Fibroblast of gingiva (primary cell): ENCODE measurements at regions not wholly inside any gene's neighbourhood (a gene's known extent, or its start where the extent isn't known, plus 50 kb on each side); places are given as distances from the start of the nearest gene placed in this dataset.
"Not testable (repeated sequence)": the region's sequence is repeated elsewhere in the genome, so short reads cannot be mapped to it uniquely, and the experiment has no call there.

Experiments
- DNase-seq: peaks from one replicate; pipeline ENCODE4 v3.0.0-alpha.2; 2011; ENCODE audit warnings: low read depth

DNA sequence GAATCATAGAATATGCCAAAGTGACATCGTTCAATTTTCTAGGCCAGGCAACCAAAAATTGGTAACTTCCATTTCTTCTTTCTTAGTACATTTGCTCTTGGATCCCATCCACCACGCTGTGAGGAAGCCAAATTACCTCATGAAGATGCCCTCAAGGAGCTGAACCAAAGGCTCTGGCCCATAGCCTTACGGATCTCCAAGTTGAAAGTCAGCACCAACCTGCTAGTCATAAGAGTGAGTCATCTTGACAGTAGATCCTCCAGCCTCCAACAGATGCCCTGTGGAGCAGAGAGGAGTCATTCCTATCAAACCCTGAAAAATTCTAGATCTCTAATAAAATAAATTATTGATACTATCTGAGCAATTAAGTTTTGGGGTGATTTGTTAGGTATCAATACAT, 322.5 kb upstream of the COL8A1 start:
- DNase-seq: peak; percentile 9

GRCh38 chr3:99313485-99313884, 324.9 kb upstream of the COL8A1 start:
- DNase-seq: peak; percentile 80

DNA sequence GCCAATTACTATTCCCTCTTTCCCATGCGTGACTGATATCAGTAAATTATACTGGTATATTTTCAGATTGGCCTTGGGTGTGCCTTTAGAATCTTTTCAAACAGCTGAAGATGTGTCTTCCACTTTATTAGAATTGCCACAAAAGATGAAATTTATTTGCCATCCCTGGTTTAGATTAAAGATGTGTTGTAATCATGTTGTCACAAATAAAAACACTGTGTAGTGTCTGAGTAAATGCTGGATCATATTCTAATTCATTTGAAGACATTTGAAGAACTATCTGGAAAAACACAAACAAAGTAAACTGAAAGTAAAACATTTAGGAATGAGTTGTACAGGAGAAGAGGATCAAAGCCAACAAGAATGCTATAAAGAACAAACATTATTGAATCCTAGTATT, 339.7 kb upstream of the COL8A1 start:
- DNase-seq: peak; percentile 31

DNA sequence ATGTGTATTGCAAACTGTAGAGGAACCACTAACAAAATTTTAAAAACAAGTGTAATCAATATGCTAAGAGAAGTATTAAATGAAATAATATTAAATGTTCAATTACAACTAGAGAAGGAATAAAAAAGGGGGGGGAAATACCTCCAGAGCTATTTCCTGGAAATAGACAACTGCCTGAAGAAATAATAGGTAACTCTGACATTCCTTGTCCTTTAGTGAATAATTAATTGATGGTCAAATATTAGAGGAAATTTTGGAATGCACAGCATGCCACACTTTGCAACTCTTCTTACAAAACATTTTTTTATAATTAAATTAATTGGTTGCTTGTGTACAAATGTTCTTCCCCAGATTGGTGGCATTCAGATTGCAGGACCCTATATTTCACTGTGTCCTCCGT, 342.6 kb upstream of the COL8A1 start:
- no peak for DNase-seq

DNA sequence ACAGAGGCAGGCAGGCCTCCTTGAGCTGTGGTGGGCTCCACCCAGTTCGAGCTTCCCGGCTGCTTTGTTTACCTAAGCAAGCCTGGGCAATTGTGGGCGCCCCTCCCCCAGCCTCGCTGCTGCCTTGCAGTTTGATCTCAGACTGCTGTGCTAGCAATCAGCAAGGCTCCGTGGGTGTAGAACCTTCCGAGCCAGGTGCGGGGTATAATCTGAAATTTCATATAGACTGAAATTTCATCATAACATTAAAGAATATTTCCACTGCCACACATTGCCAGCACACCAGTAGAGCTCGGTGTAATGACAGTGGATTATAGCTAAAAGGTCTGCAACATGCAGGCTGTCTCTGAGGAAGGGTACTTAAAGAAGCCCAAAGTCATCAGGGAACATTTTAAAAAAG, 344.3 kb upstream of the COL8A1 start:
- DNase-seq: not testable (repeated sequence)

- no peak for DNase-seq
Observed at GRCh38 chr3:99287876-99288275, 350.5 kb upstream of the COL8A1 start.

- DNase-seq: peak; percentile 29
Observed at GRCh38 chr3:99286266-99286845, 352.0 kb upstream of the COL8A1 start.

DNA sequence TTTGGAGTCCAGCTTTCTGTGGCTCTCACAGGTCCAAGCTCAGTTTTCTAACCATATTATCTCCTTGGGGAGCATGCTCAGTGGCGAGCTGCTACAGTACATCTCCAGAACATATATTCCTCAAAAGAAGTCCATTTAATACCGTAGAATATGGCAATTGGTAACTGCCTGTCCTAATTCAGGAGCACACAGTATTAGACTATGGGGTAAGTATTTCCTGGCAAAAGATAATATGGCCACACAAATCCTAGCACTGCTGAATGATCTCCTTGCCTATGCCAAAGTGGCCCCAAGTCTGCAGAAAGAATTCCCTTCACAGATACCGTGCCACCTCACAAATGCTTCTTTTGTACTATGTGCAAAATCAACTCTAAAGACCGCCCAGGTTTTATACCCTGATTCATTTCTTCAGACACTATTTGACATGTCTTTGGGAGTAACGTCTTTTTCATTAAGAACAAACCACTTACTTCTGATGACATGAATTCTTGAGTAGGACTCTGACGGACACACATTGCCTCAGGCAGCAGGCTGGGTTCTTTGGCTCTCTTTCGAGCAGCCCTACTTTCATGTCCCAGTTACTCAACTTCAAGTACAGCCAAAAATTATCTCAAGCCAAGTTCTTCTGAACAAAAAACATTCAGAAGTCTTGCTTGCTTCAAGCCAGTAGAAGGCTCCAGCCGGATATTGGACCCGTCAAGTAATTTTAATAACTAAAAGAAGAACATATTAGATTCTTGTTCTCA, 368.3 kb upstream of the DCBLD2 start:
- DNase-seq: peak; percentile 90

GRCh38 chr3:99256788-99257187, 355.3 kb upstream of the DCBLD2 start:
- DNase-seq: no peak

DNA sequence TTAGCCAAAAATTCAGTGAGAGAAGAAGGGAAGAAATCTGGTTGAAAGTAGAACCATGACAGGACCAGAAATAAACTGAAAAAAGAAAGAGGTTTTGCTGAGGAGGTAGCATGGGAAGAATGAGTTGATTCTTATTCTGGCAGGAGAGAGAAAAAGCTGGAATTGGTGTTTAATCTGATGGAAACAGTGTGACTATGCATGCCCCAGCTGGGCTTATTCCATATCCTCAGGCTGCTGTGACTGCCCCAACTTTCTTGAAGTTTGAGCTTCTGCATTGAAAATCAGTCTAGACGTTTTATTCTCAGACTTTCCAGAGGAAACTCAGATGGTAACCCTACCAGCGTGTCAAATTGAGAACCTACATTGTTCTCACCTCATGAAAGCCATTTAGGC, 352.5 kb upstream of the DCBLD2 start:
- DNase-seq: no peak

DNA sequence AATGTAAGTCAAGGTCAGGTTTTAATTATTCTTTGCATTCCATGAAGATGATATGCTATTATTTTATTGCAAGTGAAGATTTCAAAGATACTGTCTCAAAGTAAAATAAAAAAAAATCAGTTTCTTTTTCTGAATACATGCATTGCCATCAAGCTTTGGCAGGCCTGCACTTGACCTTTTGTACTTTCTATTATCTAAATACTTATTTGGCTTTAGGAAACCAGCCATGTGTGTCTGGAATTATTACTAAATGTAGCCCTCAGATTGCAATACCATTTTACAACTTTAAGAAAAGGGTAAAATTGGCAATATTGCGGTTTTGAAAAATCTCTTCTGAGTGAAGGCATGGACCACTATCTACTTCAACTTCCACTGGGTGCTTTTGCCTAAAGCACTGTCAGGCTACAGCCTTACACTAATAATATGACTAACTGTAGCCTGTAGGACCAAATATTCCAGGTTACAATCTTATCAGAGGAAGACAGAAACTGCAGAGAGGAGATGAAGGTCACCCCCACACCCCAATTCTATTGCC, 349.4 kb upstream of the DCBLD2 start:
- DNase-seq: peak; percentile 59

DNA sequence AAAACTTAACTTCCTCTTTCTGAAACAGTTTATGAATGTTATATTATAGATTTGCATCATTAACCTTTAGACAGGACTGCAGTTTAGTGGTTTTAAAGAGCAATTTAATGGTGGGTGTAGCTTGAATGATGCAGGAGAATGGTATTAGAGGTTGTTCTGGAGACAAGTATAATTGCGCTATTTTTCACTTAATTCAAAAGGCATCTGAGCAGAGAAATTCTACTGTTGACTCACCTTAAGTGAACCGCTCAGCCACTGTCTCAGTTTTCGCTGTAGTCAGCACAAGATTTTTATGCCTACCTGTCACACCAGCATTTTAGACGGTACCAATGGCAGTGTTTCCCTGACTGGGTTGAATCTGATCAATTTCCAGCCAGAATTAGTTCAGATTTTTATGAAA, 348.8 kb upstream of the DCBLD2 start:
- DNase-seq: no peak

- no peak for DNase-seq
Observed at GRCh38 chr3:99249627-99250026, 348.1 kb upstream of the DCBLD2 start.

DNA sequence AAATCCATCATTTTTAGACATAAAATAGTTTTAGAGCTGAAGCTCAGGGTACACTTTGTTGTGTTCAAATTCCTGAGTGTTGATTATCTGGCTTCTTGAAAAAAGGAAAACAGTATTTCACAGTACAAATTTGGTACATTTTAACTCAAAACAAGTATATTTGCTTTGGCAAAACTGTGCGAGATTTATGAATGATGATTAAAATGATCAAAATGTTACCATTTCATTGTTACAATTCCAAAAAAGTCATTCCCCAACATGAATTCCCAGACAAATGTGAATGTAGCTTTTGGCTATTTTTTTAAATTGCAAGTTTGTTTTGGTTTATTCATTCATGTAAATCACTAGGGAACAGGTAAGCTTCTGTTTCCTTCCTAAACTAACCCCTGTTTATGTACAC, 347.4 kb upstream of the DCBLD2 start:
- DNase-seq: peak; percentile 54

- no peak for DNase-seq
Observed at GRCh38 chr3:99248130-99248529, 346.6 kb upstream of the DCBLD2 start.

DNA sequence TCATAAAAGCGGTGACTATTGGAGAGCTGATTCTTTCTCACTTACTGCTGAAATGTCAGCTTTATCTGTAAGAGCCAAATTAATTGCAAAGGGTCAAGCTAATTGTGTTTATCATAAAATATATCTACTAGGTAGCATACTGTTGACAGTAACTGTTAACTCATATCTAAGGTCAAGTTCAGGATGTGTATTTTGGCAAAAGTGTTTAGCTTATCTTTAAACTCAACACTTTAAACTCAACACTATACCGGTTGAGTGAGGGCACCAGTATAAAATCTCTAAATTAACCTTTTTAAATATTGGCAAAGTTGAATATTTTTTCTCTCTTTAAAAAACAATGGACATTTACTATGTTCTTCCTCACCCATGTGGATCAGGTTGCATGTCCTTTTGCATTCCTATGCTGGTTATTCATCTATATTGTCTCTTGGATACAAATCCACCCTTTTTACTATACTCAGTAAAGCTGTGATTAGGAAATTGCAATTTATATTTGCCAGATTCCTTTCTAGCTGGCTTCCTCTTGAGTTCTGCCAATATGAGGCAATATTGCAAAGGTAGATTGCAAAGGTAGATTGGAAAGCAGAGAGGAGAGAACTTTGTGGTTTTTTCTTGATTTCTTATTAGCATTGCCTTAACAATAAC, 344.6 kb upstream of the DCBLD2 start:
- DNase-seq: peak; percentile 31

DNA sequence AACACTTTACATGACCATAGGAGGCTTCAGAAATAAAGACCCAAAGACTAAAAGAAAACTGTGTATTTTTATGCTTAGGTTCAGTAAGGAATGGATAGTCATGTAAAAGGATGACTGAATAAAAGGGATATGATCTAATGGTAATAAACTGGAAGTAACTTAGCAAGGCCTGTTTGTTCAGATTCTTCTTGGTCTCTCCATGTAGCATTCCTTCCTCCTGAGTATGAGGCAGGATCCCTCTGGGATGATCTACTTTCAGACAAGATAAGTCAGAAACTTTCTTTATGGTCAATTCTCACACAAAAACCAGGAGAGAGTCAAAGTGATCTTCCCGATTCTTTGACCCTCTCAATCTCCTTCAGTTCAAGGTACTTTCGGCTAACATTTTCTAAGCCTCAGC, 340.8 kb upstream of the DCBLD2 start:
- no peak for DNase-seq

- no peak for DNase-seq
Observed at GRCh38 chr3:99240700-99241099, 339.2 kb upstream of the DCBLD2 start.

DNA sequence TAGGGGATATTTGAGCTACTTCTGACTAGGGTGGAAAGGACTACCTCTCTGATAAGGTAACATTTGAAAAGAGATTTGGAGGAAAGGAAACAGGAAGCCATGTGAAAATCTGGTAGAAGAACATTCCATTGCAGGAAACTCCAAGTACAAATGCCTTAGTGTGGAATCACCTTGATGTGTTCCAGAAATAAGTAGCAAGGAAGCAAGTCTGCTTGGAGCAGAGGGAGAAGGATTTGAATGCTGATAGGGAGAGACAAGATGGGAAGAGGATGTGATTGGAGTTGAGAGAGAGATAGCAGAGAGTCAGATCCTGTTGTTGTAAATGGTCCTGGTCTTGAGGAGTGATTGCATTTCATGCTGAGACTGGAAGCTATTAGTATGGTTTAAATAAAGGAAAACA, 335.1 kb upstream of the DCBLD2 start:
- DNase-seq: no peak

- DNase-seq: no peak
Observed at GRCh38 chr3:99232696-99233095, 331.2 kb upstream of the DCBLD2 start.

DNA sequence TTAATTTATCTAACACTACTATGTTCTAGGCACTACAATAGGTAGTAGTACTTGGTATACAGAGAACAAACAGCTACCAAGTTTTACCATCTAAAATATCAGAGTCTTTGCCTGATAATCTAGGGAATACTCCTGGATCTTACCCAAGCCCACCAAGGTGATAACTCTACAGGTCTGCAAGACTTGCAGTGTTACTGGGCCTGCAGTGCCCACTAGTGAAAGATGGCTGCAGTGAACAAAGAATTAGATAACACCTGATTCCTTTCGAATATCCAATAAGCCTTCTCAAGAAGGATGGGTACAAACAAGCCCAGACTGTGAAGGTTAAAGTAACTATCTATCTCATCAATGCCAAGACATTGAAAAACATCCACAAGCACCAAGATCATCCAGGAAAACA, 317.0 kb upstream of the DCBLD2 start:
- DNase-seq: no peak

- no peak for DNase-seq
Observed at GRCh38 chr3:99212969-99213368, 311.5 kb upstream of the DCBLD2 start.

DNA sequence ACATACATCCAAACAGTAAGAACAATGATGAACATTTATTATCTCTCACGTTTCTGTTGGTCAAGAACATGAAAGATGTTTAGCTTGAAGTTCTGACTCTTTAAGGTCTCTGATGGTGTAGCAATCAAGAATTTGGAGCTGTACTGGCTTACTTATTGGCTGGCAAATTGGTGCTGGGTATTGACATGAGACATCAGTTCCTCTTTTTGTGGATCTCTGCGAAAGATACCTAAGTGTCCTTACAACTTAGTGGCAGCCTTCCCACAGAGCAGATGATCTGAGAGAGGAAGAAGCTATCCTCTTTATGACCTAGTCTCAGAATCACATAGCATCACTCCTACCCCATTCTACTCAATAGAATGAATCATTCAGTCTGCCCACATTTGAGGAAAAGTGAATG, 309.8 kb upstream of the DCBLD2 start:
- DNase-seq: no peak
